PC-3 (cell line): ENCODE measurements at regions not wholly inside any gene's neighbourhood (a gene's known extent, or its start where the extent isn't known, plus 50 kb on each side); places are given as distances from the start of the nearest gene placed in this dataset.

ENCODE experiments used
- CTCF ChIP-seq: fragments of 300-600 bp; sonication (generic); conservative IDR thresholded peaks from 2 replicates; pipeline ENCODE4 v1.5.1; 2017; ENCODE audit warnings: antibody characterized with exemption, low read depth, mild to moderate bottlenecking, low read length
- EZH2 ChIP-seq: fragments of 300-600 bp; sonication (generic); IDR thresholded peaks from one replicate; pipeline ENCODE4 v1.6.1; 2017; ENCODE audit warnings: antibody characterized with exemption, mild to moderate bottlenecking, low read length; ENCODE audit not compliant: unreplicated experiment
- EZH2phosphoT487 ChIP-seq: fragments of 300-600 bp; sonication (generic); IDR thresholded peaks from 2 replicates; pipeline ENCODE4 v1.6.1; 2018; ENCODE audit warnings: mild to moderate bottlenecking, antibody characterized with exemption, low read length, borderline replicate concordance

GRCh38 chr5:121795511-121795910, 56.2 kb upstream of the FTMT start:
- TF ChIP-seq CTCF (no peak), EZH2 (no peak), EZH2phosphoT487 (no peak)
